HepG2 (cell line): ENCODE measurements at regions not wholly inside any gene's neighbourhood (a gene's known extent, or its start where the extent isn't known, plus 50 kb on each side); places are given as distances from the start of the nearest gene placed in this dataset.

Experiments used
- CTCF ChIP-seq: sonication (generic); formaldehyde crosslinking; IDR thresholded peaks from 2 replicates; pipeline ENCODE4 v1.5.0; 2020; ENCODE audit warnings: mild to moderate bottlenecking, missing genetic modification reagents, moderate library complexity
- FUBP1 ChIP-seq: sonication (generic); formaldehyde crosslinking; IDR thresholded peaks from 2 replicates; pipeline ENCODE4 v1.5.1; 2020; ENCODE audit warnings: missing genetic modification reagents, mild to moderate bottlenecking, borderline replicate concordance
- HDAC2 ChIP-seq: sonication (generic); formaldehyde crosslinking; IDR thresholded peaks from 2 replicates; pipeline ENCODE4 v1.4.0; 2020; ENCODE audit warnings: missing genetic modification reagents
- JUND ChIP-seq: sonication (generic); formaldehyde crosslinking; IDR thresholded peaks from 2 replicates; pipeline ENCODE4 v1.8.0; 2022; ENCODE audit warnings: mild to moderate bottlenecking, missing genetic modification reagents
- NFE2L1 ChIP-seq: sonication (generic); formaldehyde crosslinking; IDR thresholded peaks from 2 replicates; pipeline ENCODE4 v1.4.0; 2020; ENCODE audit warnings: missing genetic modification reagents, mild to moderate bottlenecking, borderline replicate concordance
- PATZ1 ChIP-seq: sonication (generic); formaldehyde crosslinking; IDR thresholded peaks from 2 replicates; pipeline ENCODE4 v1.4.0; 2020; ENCODE audit warnings: missing genetic modification reagents
- SMARCC2 ChIP-seq: fragments of 450-650 bp; IDR thresholded peaks from 2 replicates; pipeline ENCODE4 v1.6.1; 2017; ENCODE audit warnings: antibody characterized with exemption, mild to moderate bottlenecking
- TRIM24 ChIP-seq: sonication (generic); formaldehyde crosslinking; IDR thresholded peaks from 2 replicates; pipeline ENCODE4 v1.8.0; 2022; ENCODE audit warnings: mild to moderate bottlenecking, missing genetic modification reagents
- ZNF143 ChIP-seq: sonication (generic); formaldehyde crosslinking; IDR thresholded peaks from 2 replicates; pipeline ENCODE4 v1.4.0; 2020; ENCODE audit warnings: missing genetic modification reagents
- ZNF24 ChIP-seq: fragments of 450-650 bp; IDR thresholded peaks from 2 replicates; pipeline ENCODE4 v1.6.1; 2017; ENCODE audit warnings: antibody characterized with exemption, mild to moderate bottlenecking
- ZNF350 ChIP-seq: sonication (generic); formaldehyde crosslinking; IDR thresholded peaks from 2 replicates; pipeline ENCODE4 v1.4.0; 2020; ENCODE audit warnings: mild to moderate bottlenecking, low read depth, missing genetic modification reagents, borderline replicate concordance
- ZSCAN29 ChIP-seq: sonication (generic); formaldehyde crosslinking; conservative IDR thresholded peaks from 2 replicates; pipeline ENCODE4 v1.4.0; 2020; ENCODE audit warnings: mild to moderate bottlenecking, missing genetic modification reagents

GRCh38 chr5:7010591-7010990 is 297.4 kb downstream of the TENT4A start:
- TF ChIP-seq PATZ1 (CRISPR knock-in tag) (no peak), HDAC2 (CRISPR knock-in tag) (no peak), ZSCAN29 (CRISPR knock-in tag) (no peak), FUBP1 (no peak), ZNF143 (CRISPR knock-in tag) (no peak), ZNF350 (CRISPR knock-in tag) (no peak), JUND (no peak), CTCF (CRISPR knock-in tag) (no peak), NFE2L1 (CRISPR knock-in tag) (no peak), SMARCC2 (no peak), ZNF24 (no peak), TRIM24 (no peak)
